ENCODE measurements at regions not wholly inside any gene's neighbourhood (a gene's known extent, or its start where the extent isn't known, plus 50 kb on each side); places are given as distances from the start of the nearest gene placed in this dataset.
A peak's percentile ranks its signal among the peaks of the same experiment; 100 is the strongest.

DNA sequence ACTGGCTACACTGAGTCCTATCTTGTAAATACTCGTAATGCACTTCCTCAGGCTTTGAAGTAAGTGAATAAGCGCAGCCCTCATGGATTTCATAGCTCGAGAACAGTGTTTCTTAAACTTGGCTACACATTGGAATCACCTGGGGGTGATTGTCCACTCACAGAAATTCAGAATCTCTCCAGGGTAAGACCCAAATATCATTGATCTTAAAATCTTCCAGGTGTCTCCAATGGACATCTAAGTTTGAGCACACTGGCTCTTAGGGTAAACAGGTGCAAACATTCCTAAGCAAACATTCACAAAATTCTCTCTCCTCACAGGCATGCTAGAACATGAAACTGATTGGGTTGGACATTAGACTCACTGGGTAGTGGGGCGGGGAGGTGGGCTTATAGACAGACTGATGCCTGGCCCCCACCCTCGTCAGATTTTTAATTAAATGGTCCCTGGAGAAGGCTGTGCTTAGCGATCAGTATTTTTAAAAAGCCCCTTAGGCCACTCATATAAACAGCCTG is 279.7 kb upstream of the TBL1XR1 start:
- Histone ChIP-seq H3K4me1 (peaks cover 0 to 22% (median 9%) of the 10 kb centered on the region in 12 donors), H3K27me3 (no peaks in the 10 kb centered on the region), H3K27ac (no peak overlapping the region), H3K36me3 (no peaks in the 10 kb centered on the region), H3K9me3 (no peaks in the 10 kb centered on the region), H3K4me3 (no peak overlapping the region)
- DNase-seq = no peak
- no peak for TF ChIP-seq POLR2A (IDR thresholded peaks at IDR 0.05)
- TF ChIP-seq CTCF (IDR thresholded peaks at IDR 0.05) = no peak
- no peak for ATAC-seq
- 95 to 98% (median 96%) methylated on average over 6 of the region's 6 CpGs for WGBS, 4 donors
- intact Hi-C loops (cut with DNase I) = loop anchor here in 1 of 10 donors (5.0 to 10.0 kb wide), 2 partner anchors 115 to 282 kb away; partner anchors contain the start of gene TBL1XR1

GRCh38 chr3:177478170-177478867 is 281.0 kb upstream of the TBL1XR1 start:
- Histone ChIP-seq H3K4me3 (no peak overlapping the region), H3K27me3 (no peaks in the 10 kb centered on the region), H3K9me3 (no peaks in the 10 kb centered on the region), H3K36me3 (no peaks in the 10 kb centered on the region), H3K27ac (peak overlapping the region in 10 of 12 donors; percentile 1 to 78 (median 45)), H3K4me1 (peaks cover 0 to 28% (median 9%) of the 10 kb centered on the region in 12 donors)
- intact Hi-C loops (cut with DNase I) = loop anchor here in 1 of 10 donors (5.0 to 10.0 kb wide), 2 partner anchors 116 to 284 kb away; partner anchors contain the start of gene TBL1XR1
- ATAC-seq = peak; percentile 78 to 91 (median 87)
- TF ChIP-seq CTCF (IDR thresholded peaks at IDR 0.05) (no peak), POLR2A (IDR thresholded peaks at IDR 0.05) (no peak)
- WGBS, 4 donors = 32 to 53% (median 39%) methylated on average over 4 of the region's 4 CpGs
- DNase-seq = peak in 2 of 5 donors; percentile 16 to 40

GRCh38 chr3:177479630-177480029 is 282.3 kb upstream of the TBL1XR1 start:
- 90 to 97% (median 93%) methylated on average over 2 of the region's 2 CpGs for WGBS, 4 donors
- peaks cover 0 to 28% (median 9%) of the 10 kb centered on the region in 12 donors for H3K4me1 ChIP-seq
- intact Hi-C loops (cut with DNase I) = loop anchor here in 3 of 10 donors (5.0 to 10.0 kb wide), 4 partner anchors 115 to 285 kb away; partner anchors contain the start of gene TBL1XR1 (in 1 of the 3)
- H3K27ac ChIP-seq = no peak overlapping the region
- DNase-seq (no peak), ATAC-seq (no peak)
- H3K27me3 ChIP-seq = no peaks in the 10 kb centered on the region
- H3K4me3 ChIP-seq = no peak overlapping the region
- H3K36me3 ChIP-seq = no peaks in the 10 kb centered on the region
- TF ChIP-seq POLR2A (IDR thresholded peaks at IDR 0.05) (no peak), CTCF (IDR thresholded peaks at IDR 0.05) (no peak)
- no peaks in the 10 kb centered on the region for H3K9me3 ChIP-seq

DNA sequence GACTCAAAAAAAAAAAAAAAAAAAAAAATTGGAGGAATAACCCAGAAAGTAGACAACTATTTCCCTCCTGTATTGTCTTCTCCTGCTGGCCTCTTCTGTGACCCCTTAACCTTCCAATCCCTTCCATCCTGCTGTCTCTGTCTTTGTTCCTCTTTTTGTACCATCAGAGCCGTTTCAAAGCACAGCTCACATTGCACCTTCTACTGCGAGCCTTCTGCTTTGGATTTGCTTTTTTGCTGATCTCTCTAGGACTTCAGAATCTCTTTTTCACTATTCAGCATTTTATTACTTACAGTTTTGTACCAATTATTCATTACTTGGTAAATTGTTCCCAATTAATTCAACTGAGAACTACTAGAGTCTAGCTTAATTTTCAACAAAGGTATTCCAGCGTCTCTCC is 284.0 kb upstream of the TBL1XR1 start:
- intact Hi-C loops (cut with DNase I) = loop anchor here in 3 of 10 donors (10.0 kb wide), 2 partner anchors 117 to 233 kb away; no protein-coding TSS in a partner anchor

More for the DNA sequence above, 284.0 kb upstream of the TBL1XR1 start:
- H3K4me3 ChIP-seq = no peak overlapping the region
- TF ChIP-seq POLR2A (IDR thresholded peaks at IDR 0.05) (no peak), CTCF (IDR thresholded peaks at IDR 0.05) (no peak)
- ATAC-seq (no peak), DNase-seq (no peak)
- peak overlapping the region in 2 of 12 donors; percentile 39 to 50 for H3K27ac ChIP-seq
- no peaks in the 10 kb centered on the region for H3K36me3 ChIP-seq
- no peaks in the 10 kb centered on the region for H3K27me3 ChIP-seq
- H3K4me1 ChIP-seq = peaks cover 0 to 28% (median 9%) of the 10 kb centered on the region in 12 donors
- 93 to 95% (median 93%) methylated on average over 3 of the region's 3 CpGs for WGBS, 4 donors
- H3K9me3 ChIP-seq = peaks cover 0 to 15% (median 0%) of the 10 kb centered on the region in 12 donors

Measured in heart left ventricle (tissue), 16 donors.